Colonic mucosa (tissue), 4 donors: ENCODE measurements at regions not wholly inside any gene's neighbourhood (a gene's known extent, or its start where the extent isn't known, plus 50 kb on each side); places are given as distances from the start of the nearest gene placed in this dataset.

Source experiments
- DNase-seq: peaks from one replicate; pipeline ENCODE4 v3.0.0-alpha.2; 2020
- H3K27ac ChIP-seq: fragments of 200-600 bp; one replicate; pipeline ENCODE4 v1.8.0; 2021
- H3K27me3 ChIP-seq: fragments of 200-600 bp; one replicate; pipeline ENCODE4 v1.8.0; 2021
- H3K36me3 ChIP-seq: fragments of 200-600 bp; one replicate; pipeline ENCODE4 v1.8.0; 2021
- H3K4me1 ChIP-seq: fragments of 200-600 bp; one replicate; pipeline ENCODE4 v1.8.0; 2021; ENCODE audit warnings: mild to moderate bottlenecking
- H3K4me3 ChIP-seq: fragments of 200-600 bp; one replicate; pipeline ENCODE4 v1.8.0; 2021
- H3K9ac ChIP-seq, 2 donors: one replicate each; pipeline ENCODE4 v1.7.0; 2013; ENCODE audit warnings: control low read depth in 2 of 2, low read depth in 2 of 2, low read length in 2 of 2
- H3K9me3 ChIP-seq: fragments of 200-600 bp; one replicate; pipeline ENCODE4 v1.8.0; 2021
- CTCF ChIP-seq: fragments of 200-600 bp; IDR thresholded peaks from one replicate; pipeline ENCODE4 v1.8.0; 2022; ENCODE audit warnings: antibody characterized with exemption, mild to moderate bottlenecking
- intact Hi-C: fragments of 100-400 bp; cut with DNase I; formaldehyde crosslinking; loops from one replicate; pipeline ENCODE4 v1.14.1; 2022
- donor health status: healthy.
- donor health status: DM: no; HTN: no; CAD: no.
- donor health status: DM: no; HTN: no; CAD: no.

GRCh38 chr2:138125306-138126288 is 161.3 kb downstream of the HNMT start:
- no peak overlapping the region for H3K4me3 ChIP-seq
- no peaks in the 10 kb centered on the region for H3K27me3 ChIP-seq
- TF ChIP-seq CTCF = no peak
- DNase-seq = no peak
- intact Hi-C loops = no loop called here
- no peaks in the 10 kb centered on the region for H3K36me3 ChIP-seq
- no peak overlapping the region for H3K27ac ChIP-seq
- no peaks in the 10 kb centered on the region for H3K9me3 ChIP-seq
- no peaks in the 10 kb centered on the region for H3K4me1 ChIP-seq
- H3K9ac ChIP-seq = no peak overlapping the region

GRCh38 chr2:138132108-138132507 is 167.8 kb downstream of the HNMT start:
- no peaks in the 10 kb centered on the region for H3K4me1 ChIP-seq
- H3K9ac ChIP-seq = no peak overlapping the region
- intact Hi-C loops = no loop called here
- no peaks in the 10 kb centered on the region for H3K36me3 ChIP-seq
- DNase-seq = no peak
- no peak for TF ChIP-seq CTCF
- no peak overlapping the region for H3K4me3 ChIP-seq
- no peak overlapping the region for H3K27ac ChIP-seq
- H3K9me3 ChIP-seq = no peaks in the 10 kb centered on the region
- H3K27me3 ChIP-seq = no peaks in the 10 kb centered on the region

GRCh38 chr2:138137949-138138348 is 173.7 kb downstream of the HNMT start:
- Histone ChIP-seq H3K4me3 (no peak overlapping the region), H3K9ac (no peak overlapping the region), H3K27me3 (no peaks in the 10 kb centered on the region), H3K36me3 (no peaks in the 10 kb centered on the region), H3K4me1 (no peaks in the 10 kb centered on the region), H3K9me3 (no peaks in the 10 kb centered on the region), H3K27ac (no peak overlapping the region)
- no peak for TF ChIP-seq CTCF
- intact Hi-C loops = no loop called here
- no peak for DNase-seq

- Histone ChIP-seq H3K9me3 (no peaks in the 10 kb centered on the region), H3K27me3 (no peaks in the 10 kb centered on the region), H3K27ac (no peak overlapping the region), H3K9ac (no peak overlapping the region), H3K36me3 (no peaks in the 10 kb centered on the region), H3K4me3 (no peak overlapping the region), H3K4me1 (no peaks in the 10 kb centered on the region)
- no peak for DNase-seq
- no peak for TF ChIP-seq CTCF
- intact Hi-C loops = no loop called here
Observed at GRCh38 chr2:138147796-138148195, 183.5 kb downstream of the HNMT start.

- Histone ChIP-seq H3K9ac (no peak overlapping the region), H3K9me3 (no peaks in the 10 kb centered on the region), H3K27me3 (no peaks in the 10 kb centered on the region), H3K4me3 (no peak overlapping the region), H3K36me3 (no peaks in the 10 kb centered on the region), H3K4me1 (no peaks in the 10 kb centered on the region), H3K27ac (no peak overlapping the region)
- TF ChIP-seq CTCF = no peak
- intact Hi-C loops = no loop called here
- DNase-seq = no peak
Observed at GRCh38 chr2:138155304-138155703, 191.0 kb downstream of the HNMT start.
